ENCODE measurements at regions not wholly inside any gene's neighbourhood (a gene's known extent, or its start where the extent isn't known, plus 50 kb on each side); places are given as distances from the start of the nearest gene placed in this dataset.
A peak's percentile ranks its signal among the peaks of the same experiment; 100 is the strongest.

GRCh38 chr4:138088449-138089208, 153.5 kb downstream of the SLC7A11 start:
- H3K9ac ChIP-seq (ENCODE audit: low read depth, low read length, poor library complexity): no peak overlapping the region
- no peaks in the 10 kb centered on the region for H3K9me3 ChIP-seq (replicated peaks in 1 of 2; ENCODE audit: control insufficient read depth in 2 of 2, insufficient read depth in 1 of 2, low read depth in 1 of 2, low read length in 2 of 2)
- H2BK120ac ChIP-seq (ENCODE audit: low read depth, low read length): no peak overlapping the region
- DNase-seq (ENCODE audit: low spot score): no peak
- H2BK5ac ChIP-seq (ENCODE audit: low read length): no peak overlapping the region
- no peak overlapping the region for H4K8ac ChIP-seq (ENCODE audit: low read depth, low read length)
- no peaks in the 10 kb centered on the region for H3K4me1 ChIP-seq (ENCODE audit: control insufficient read depth in 2 of 2, insufficient read depth in 1 of 2, low read depth in 1 of 2, low read length in 2 of 2)
- H3K14ac ChIP-seq (ENCODE audit: low read length): no peak overlapping the region
- H3K4me2 ChIP-seq (ENCODE audit: insufficient read depth, low read length, poor library complexity, severe bottlenecking): no peak overlapping the region
- no peak overlapping the region for H3K4ac ChIP-seq (ENCODE audit: low read length)
- no peak overlapping the region for H4K91ac ChIP-seq (ENCODE audit: low read depth, low read length, poor library complexity)
- H2AK5ac ChIP-seq (ENCODE audit: low read depth, low read length): no peak overlapping the region
- H3K23ac ChIP-seq (ENCODE audit: low read depth, low read length, poor library complexity): no peak overlapping the region
- no peak overlapping the region for H3K27ac ChIP-seq (replicated peaks; ENCODE audit: low read length)
- no peaks in the 10 kb centered on the region for H3K36me3 ChIP-seq (replicated peaks in 1 of 2; ENCODE audit: control insufficient read depth in 2 of 2, insufficient read depth in 2 of 2, low read length in 2 of 2)
- no CpG with 5 or more reads among the region's 67 CpGs for WGBS, 2 donors (ENCODE audit: extremely low coverage in 2 of 2, insufficient read length in 2 of 2, insufficient replicate concordance in 1 of 2)
- no peaks in the 10 kb centered on the region for H3K27me3 ChIP-seq (ENCODE audit: control insufficient read depth in 3 of 3, insufficient read depth in 3 of 3, low read depth in 1 of 3, low read length in 3 of 3)
- no peak overlapping the region for H2AFZ ChIP-seq (ENCODE audit: low read length)
- no peak overlapping the region for H3K4me3 ChIP-seq (ENCODE audit: low read length in 2 of 2)
- no peak overlapping the region for H2BK12ac ChIP-seq (ENCODE audit: low read length)
- no peaks in the 10 kb centered on the region for H3K79me1 ChIP-seq (ENCODE audit: low read depth, low read length)
- H3K18ac ChIP-seq (ENCODE audit: low read length): peak overlapping the region; percentile 8
- H2BK15ac ChIP-seq (ENCODE audit: low read length): peak overlapping the region; percentile 62

- Histone ChIP-seq H2BK5ac (ENCODE audit: low read length) (no peak overlapping the region), H3K27me3 (ENCODE audit: control insufficient read depth in 3 of 3, insufficient read depth in 3 of 3, low read depth in 1 of 3, low read length in 3 of 3) (no peaks in the 10 kb centered on the region), H3K4me2 (ENCODE audit: insufficient read depth, low read length, poor library complexity, severe bottlenecking) (no peak overlapping the region), H4K91ac (ENCODE audit: low read depth, low read length, poor library complexity) (no peak overlapping the region), H3K4me1 (ENCODE audit: control insufficient read depth in 2 of 2, insufficient read depth in 1 of 2, low read depth in 1 of 2, low read length in 2 of 2) (no peaks in the 10 kb centered on the region), H3K9me3 (replicated peaks in 1 of 2; ENCODE audit: control insufficient read depth in 2 of 2, insufficient read depth in 1 of 2, low read depth in 1 of 2, low read length in 2 of 2) (no peaks in the 10 kb centered on the region), H3K23ac (ENCODE audit: low read depth, low read length, poor library complexity) (no peak overlapping the region), H3K36me3 (replicated peaks in 1 of 2; ENCODE audit: control insufficient read depth in 2 of 2, insufficient read depth in 2 of 2, low read length in 2 of 2) (no peaks in the 10 kb centered on the region), H2BK15ac (ENCODE audit: low read length) (no peak overlapping the region), H2BK12ac (ENCODE audit: low read length) (no peak overlapping the region), H3K14ac (ENCODE audit: low read length) (no peak overlapping the region), H3K18ac (ENCODE audit: low read length) (no peak overlapping the region), H2BK120ac (ENCODE audit: low read depth, low read length) (no peak overlapping the region), H2AFZ (ENCODE audit: low read length) (no peak overlapping the region), H3K79me1 (ENCODE audit: low read depth, low read length) (no peaks in the 10 kb centered on the region), H2AK5ac (ENCODE audit: low read depth, low read length) (no peak overlapping the region), H4K8ac (ENCODE audit: low read depth, low read length) (no peak overlapping the region), H3K4ac (ENCODE audit: low read length) (no peak overlapping the region), H3K9ac (ENCODE audit: low read depth, low read length, poor library complexity) (no peak overlapping the region), H3K27ac (replicated peaks; ENCODE audit: low read length) (no peak overlapping the region), H3K4me3 (ENCODE audit: low read length in 2 of 2) (no peak overlapping the region)
- WGBS, 2 donors (ENCODE audit: extremely low coverage in 2 of 2, insufficient read length in 2 of 2, insufficient replicate concordance in 1 of 2): no CpG with 5 or more reads among the region's 4 CpGs
- no peak for DNase-seq (ENCODE audit: low spot score)
Observed at GRCh38 chr4:138087066-138087719, 155.0 kb downstream of the SLC7A11 start.

- DNase-seq (ENCODE audit: low spot score): no peak
- Histone ChIP-seq H3K14ac (ENCODE audit: low read length) (no peak overlapping the region), H3K4me1 (ENCODE audit: control insufficient read depth in 2 of 2, insufficient read depth in 1 of 2, low read depth in 1 of 2, low read length in 2 of 2) (peaks cover 0 to 2% of the 10 kb centered on the region in 2 donors), H2AK5ac (ENCODE audit: low read depth, low read length) (no peak overlapping the region), H3K27ac (replicated peaks; ENCODE audit: low read length) (no peak overlapping the region), H4K8ac (ENCODE audit: low read depth, low read length) (no peak overlapping the region), H3K79me1 (ENCODE audit: low read depth, low read length) (no peaks in the 10 kb centered on the region), H3K36me3 (replicated peaks in 1 of 2; ENCODE audit: control insufficient read depth in 2 of 2, insufficient read depth in 2 of 2, low read length in 2 of 2) (no peaks in the 10 kb centered on the region), H3K9ac (ENCODE audit: low read depth, low read length, poor library complexity) (no peak overlapping the region), H4K91ac (ENCODE audit: low read depth, low read length, poor library complexity) (no peak overlapping the region), H3K4ac (ENCODE audit: low read length) (no peak overlapping the region), H3K4me3 (ENCODE audit: low read length in 2 of 2) (no peak overlapping the region), H3K9me3 (replicated peaks in 1 of 2; ENCODE audit: control insufficient read depth in 2 of 2, insufficient read depth in 1 of 2, low read depth in 1 of 2, low read length in 2 of 2) (no peaks in the 10 kb centered on the region), H2BK120ac (ENCODE audit: low read depth, low read length) (no peak overlapping the region), H2BK15ac (ENCODE audit: low read length) (no peak overlapping the region), H3K23ac (ENCODE audit: low read depth, low read length, poor library complexity) (no peak overlapping the region), H3K4me2 (ENCODE audit: insufficient read depth, low read length, poor library complexity, severe bottlenecking) (no peak overlapping the region), H3K27me3 (ENCODE audit: control insufficient read depth in 3 of 3, insufficient read depth in 3 of 3, low read depth in 1 of 3, low read length in 3 of 3) (no peaks in the 10 kb centered on the region), H2BK5ac (ENCODE audit: low read length) (no peak overlapping the region), H2BK12ac (ENCODE audit: low read length) (no peak overlapping the region), H2AFZ (ENCODE audit: low read length) (no peak overlapping the region), H3K18ac (ENCODE audit: low read length) (no peak overlapping the region)
- WGBS, 2 donors (ENCODE audit: extremely low coverage in 2 of 2, insufficient read length in 2 of 2, insufficient replicate concordance in 1 of 2): no CpG with 5 or more reads among the region's 1 CpG
Observed at GRCh38 chr4:138086611-138087041, 155.5 kb downstream of the SLC7A11 start.

- no peak overlapping the region for H3K4me3 ChIP-seq (ENCODE audit: low read length in 2 of 2)
- H3K4ac ChIP-seq (ENCODE audit: low read length): no peak overlapping the region
- no peak for DNase-seq (ENCODE audit: low spot score)
- H3K27ac ChIP-seq (replicated peaks; ENCODE audit: low read length): no peak overlapping the region
- no peak overlapping the region for H3K9ac ChIP-seq (ENCODE audit: low read depth, low read length, poor library complexity)
- no peak overlapping the region for H3K4me2 ChIP-seq (ENCODE audit: insufficient read depth, low read length, poor library complexity, severe bottlenecking)
- H3K18ac ChIP-seq (ENCODE audit: low read length): no peak overlapping the region
- peak overlapping the region; percentile 57 for H2AFZ ChIP-seq (ENCODE audit: low read length)
- no peaks in the 10 kb centered on the region for H3K36me3 ChIP-seq (replicated peaks in 1 of 2; ENCODE audit: control insufficient read depth in 2 of 2, insufficient read depth in 2 of 2, low read length in 2 of 2)
- no peak overlapping the region for H2BK15ac ChIP-seq (ENCODE audit: low read length)
- no peaks in the 10 kb centered on the region for H3K9me3 ChIP-seq (replicated peaks in 1 of 2; ENCODE audit: control insufficient read depth in 2 of 2, insufficient read depth in 1 of 2, low read depth in 1 of 2, low read length in 2 of 2)
- no peak overlapping the region for H2BK120ac ChIP-seq (ENCODE audit: low read depth, low read length)
- H4K8ac ChIP-seq (ENCODE audit: low read depth, low read length): no peak overlapping the region
- no peak overlapping the region for H2BK12ac ChIP-seq (ENCODE audit: low read length)
- no peak overlapping the region for H2AK5ac ChIP-seq (ENCODE audit: low read depth, low read length)
- H3K23ac ChIP-seq (ENCODE audit: low read depth, low read length, poor library complexity): no peak overlapping the region
- H3K4me1 ChIP-seq (ENCODE audit: control insufficient read depth in 2 of 2, insufficient read depth in 1 of 2, low read depth in 1 of 2, low read length in 2 of 2): peaks cover 0 to 2% of the 10 kb centered on the region in 2 donors
- no peak overlapping the region for H3K14ac ChIP-seq (ENCODE audit: low read length)
- no peaks in the 10 kb centered on the region for H3K27me3 ChIP-seq (ENCODE audit: control insufficient read depth in 3 of 3, insufficient read depth in 3 of 3, low read depth in 1 of 3, low read length in 3 of 3)
- H4K91ac ChIP-seq (ENCODE audit: low read depth, low read length, poor library complexity): no peak overlapping the region
- H3K79me1 ChIP-seq (ENCODE audit: low read depth, low read length): no peaks in the 10 kb centered on the region
- no peak overlapping the region for H2BK5ac ChIP-seq (ENCODE audit: low read length)
- WGBS, 2 donors (ENCODE audit: extremely low coverage in 2 of 2, insufficient read length in 2 of 2, insufficient replicate concordance in 1 of 2): no CpG with 5 or more reads among the region's 5 CpGs
Observed at GRCh38 chr4:138085736-138086305, 156.3 kb downstream of the SLC7A11 start.

All from neuronal stem cell (in vitro differentiated cells).